GM21737 (cell line): ENCODE measurements at regions not wholly inside any gene's neighbourhood (a gene's known extent, or its start where the extent isn't known, plus 50 kb on each side); places are given as distances from the start of the nearest gene placed in this dataset.

Experiments
- ATAC-seq: cut with Tn5 transposase; IDR thresholded peaks from one replicate; pipeline ENCODE4 v1.9.1; 2021; ENCODE audit warnings: mild to moderate bottlenecking, moderate library complexity; ENCODE audit not compliant: unreplicated experiment

DNA sequence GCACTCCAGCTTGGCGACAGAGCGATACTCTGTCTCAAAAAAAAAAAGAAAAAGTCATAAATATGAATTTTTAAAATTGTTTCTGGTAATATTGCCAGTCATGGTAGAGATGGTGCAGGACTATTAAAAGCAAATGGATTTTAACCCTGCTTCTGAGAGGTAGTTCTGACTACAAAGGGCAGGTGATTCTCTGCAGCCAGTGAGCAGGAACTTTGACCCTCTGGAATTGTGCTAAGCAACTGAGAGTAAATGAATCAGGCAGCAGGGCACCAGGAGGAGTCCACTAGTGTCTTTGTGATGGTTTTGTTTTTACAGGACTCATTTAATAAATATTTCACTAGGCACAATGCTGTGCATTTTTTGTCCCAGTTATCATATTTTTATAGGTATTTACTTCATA is 781.2 kb downstream of the TLE4 start:
- no peak for ATAC-seq

DNA sequence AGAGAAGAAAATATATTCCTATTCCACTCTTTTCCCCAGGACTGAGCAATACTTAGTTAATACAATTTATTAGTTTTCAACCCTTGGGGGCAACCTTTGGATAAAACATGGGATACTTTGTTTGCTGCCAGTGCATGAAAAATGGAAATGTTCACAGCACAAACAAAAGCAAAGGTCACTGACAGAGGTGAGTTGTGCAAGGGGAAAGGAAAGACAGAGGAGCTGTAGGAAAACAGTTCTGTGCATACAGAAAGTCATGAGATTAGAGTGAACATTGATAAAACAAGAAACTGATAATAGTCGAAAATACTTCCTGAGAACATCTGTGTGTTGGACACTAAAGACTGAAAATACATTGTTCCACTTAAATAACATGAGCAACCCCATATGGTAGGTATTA is 779.8 kb downstream of the TLE4 start:
- ATAC-seq = no peak

DNA sequence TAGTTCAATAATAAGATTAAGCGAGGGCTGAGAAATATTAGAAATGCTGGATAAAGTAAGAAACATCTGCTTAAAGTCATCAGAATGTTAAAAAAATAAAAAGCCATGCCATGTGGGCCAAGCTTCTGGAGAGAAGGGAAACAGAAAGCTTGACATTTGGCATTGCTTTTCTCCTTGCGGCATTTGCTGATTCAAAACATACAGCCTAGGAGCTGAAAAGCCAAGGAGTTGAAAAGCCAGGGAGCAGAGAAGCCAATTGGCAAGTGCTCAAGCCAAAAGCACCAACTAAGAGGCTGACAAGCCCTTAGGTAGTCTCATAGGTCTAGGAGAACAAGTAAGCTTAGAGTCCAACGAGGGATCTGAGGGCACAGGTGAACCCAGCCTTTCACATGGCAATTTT is 754.3 kb downstream of the TLE4 start:
- no peak for ATAC-seq

DNA sequence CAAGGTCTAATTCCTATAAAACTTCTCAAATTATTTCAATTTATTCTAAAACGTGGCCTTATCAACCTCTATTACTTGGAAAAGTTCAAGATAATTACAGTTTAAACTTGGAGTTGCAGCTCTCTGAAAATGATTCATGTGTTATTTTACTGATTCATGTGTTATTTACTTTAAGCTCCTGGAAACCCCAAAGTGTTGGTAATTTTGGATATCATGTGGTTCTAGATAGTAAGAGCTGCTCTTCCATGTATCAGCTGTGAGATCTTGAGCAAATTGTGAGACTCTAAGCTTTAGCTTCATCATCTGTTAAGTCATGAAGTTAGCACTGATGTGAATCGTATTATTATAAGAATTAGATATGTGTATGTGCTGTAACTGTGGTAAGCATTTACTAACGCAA is 749.2 kb downstream of the TLE4 start:
- ATAC-seq = no peak

DNA sequence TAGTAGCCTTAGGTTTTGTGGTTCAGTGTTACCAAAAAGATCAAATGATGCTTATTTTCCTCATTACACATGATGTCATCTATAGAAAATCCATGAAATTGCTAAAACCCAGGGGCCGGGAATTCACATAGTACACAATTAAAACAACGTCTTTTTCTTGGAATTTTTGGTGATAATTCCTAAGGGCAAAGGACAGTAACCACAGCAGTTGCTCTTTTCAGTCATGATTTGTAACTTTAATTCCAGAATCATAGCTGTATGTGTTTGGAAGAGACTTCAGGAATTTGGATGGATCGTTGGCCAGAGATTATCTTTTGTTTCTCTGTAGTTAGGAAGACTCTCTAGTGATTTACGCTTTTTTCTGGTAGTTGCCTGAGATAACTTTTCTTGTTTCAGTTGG is 748.7 kb downstream of the TLE4 start:
- no peak for ATAC-seq

DNA sequence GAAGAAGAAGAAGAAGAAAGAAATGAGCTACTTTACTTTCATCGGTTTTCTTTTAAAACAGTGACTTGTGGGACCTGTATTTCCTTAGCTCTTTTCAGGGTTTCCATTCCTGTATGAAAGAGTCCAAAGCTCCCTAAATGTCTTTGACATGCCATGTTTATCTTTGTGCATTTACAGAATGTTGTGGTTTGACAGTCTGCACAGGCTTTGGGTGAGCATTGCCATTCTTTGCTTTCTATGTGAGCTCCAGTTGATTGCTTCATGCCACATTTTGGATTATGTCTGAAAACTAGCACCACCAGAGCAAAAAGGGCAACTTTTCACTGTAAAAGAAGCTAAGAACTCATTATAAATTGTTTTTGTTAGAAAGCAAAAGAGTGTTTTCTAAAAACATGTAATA is 733.4 kb downstream of the TLE4 start:
- no peak for ATAC-seq

DNA sequence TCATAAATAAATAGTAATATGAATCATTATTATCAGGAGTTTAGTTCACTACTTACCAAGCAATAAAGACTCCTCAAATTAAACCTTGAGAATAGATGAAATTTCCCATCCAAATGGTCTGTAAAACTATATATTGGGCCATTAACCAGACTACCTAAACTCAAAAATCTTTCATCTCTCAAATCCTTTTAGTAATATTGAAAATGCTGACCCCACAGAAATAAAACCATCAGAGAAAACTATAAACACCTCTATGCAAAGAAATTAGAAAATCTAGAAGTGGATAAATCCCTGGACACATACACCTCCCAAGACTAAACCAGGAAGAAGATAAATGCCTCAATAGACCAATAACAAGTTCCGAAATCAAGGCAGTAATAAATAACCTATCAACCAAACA is 723.2 kb downstream of the TLE4 start:
- ATAC-seq = no peak

DNA sequence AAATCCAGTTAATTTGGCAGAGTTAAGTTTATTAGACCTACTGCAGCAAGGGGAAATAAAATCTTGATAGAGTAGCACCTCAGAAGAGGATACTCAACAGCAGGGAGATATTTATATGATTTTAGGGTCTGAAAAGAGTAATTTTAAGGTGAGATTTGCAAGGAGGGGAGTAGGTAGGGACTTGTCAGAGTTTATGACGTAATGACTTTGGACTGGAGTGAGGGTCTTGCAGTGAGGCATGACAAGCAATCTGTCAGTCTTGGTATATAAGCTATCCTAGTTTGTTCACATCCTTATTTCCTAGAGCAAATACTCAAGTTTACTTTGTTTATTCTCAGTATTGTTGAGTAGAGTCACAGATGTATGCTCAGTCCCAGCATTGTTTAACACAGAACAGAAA is 722.6 kb downstream of the TLE4 start:
- ATAC-seq = no peak

DNA sequence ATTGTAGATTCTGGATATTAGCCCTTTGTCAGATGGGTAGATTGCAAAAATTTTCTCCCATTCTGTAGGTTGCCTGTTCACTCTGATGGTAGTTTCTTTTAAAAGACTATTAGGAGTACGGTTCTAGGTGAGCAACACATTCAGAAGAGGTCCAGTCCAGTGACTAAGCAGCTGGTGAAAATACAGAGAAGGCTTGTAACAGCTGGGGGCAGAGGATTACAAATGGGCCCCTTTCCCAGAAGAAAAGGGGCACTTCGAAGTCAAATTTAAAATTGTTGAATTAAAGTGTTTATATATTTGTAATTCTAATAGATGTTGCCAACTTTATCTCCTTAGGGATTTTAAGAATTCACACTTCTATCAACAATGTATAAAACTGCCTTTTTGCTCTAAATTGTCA is 720.5 kb downstream of the TLE4 start:
- ATAC-seq = no peak

DNA sequence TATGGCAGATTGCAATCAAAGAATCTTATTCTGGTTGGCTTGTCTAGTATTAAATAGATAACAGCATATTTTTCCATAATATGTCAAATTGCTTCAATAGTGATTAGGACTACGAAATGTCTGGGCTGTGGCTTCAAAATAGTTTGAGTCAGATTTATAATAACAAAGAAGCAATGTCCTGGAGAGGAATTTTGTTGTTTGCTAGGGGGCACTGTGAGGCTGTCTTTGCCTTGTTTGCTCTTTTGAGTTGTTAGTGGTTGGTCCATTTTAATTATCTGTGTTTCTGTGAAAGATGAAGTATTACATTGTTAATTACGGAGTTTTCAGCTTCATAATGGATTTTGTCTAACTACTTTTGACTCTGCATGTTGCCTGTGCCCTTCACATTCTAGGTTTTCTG is 713.6 kb downstream of the TLE4 start:
- ATAC-seq = no peak

DNA sequence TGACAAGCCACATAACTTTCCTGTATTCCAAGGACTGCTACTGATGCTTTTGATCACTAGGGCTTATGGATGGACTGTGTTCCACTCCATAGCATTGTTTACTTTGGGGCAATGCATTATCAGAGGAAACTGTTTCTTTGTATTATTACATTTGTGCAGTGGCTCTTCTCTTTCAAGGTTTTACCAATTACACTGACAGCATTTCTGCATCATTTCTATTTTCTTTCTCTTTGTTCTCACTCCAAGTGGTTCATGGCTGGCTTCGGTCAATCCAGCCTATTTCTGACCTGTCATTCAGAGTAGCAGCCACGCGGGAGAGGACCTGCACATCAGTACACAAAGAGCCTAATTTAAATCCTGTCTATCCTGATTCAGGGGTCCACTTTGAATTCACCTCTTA is 711.0 kb downstream of the TLE4 start:
- no peak for ATAC-seq

DNA sequence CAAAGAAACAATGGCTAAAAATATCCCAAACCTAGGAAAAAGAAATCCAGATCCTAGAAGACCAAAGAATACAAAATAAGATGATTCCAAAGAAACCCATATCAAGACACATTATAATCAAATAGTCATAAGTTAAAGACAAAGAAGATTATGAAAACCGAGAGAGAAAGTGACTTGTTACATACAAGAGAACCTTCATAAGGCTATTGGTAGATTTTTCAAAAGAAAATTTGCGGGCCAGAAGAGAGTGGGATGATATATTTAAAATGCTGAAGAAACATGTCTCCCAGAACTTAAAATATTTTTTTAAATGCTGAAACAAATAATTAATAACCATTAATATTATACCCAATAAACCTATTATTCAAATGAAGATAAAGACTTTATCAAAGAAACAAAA is 687.3 kb downstream of the TLE4 start:
- no peak for ATAC-seq

DNA sequence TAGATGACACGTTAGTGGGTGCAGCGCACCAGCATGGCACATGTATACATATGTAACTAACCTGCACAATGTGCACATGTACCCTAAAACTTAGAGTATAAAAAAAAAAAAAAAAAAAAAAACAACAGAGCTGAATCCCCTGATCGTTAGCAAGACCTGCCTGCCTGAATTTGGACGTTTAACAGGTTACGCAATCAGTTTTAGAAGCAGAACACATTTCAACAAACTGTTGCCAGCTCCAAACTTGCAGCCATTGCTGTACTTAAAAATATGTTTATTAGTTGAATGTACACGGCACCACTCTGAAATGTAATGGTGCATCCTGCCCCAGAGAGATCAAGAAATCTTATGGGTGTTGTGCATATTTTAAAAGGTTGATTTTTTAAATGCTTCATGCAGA is 680.0 kb downstream of the TLE4 start:
- ATAC-seq = no peak

DNA sequence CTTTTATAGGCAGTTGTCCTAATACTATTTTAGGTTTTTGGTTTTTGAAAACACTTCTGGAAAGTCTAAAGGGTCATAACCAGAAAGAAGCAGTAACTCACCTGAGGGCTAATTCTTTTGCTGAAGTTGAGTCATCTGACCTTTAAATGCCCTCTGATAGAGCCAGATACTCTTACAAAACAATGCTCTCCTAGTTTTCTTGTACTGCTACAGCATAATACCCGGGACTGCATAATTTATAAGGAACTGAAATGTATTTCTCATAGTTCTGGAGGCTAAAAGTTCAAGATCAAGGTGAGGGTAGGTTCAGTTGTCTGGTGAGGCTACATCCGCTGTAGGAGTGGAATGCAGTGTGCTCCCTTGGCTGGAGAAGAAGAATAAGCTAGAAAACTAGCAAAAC is 670.3 kb downstream of the TLE4 start:
- ATAC-seq = no peak

DNA sequence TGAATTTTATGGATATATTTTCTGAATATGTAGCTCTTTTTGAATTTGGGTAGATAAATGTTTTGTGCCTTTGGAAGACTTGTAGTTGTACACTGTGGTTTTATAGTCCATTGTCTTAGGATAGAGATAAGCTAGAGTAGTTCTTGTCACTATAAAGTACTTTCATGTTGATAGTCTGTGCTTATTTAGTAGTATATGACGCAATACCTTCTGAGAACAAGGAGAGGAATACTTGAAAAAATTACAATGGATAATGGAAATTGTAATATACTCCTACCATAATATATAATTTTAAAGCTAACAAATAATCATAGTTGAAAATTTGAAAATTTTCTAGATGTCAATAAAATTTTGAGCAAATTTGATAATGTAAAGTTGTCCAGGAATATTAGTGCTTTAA is 664.0 kb downstream of the TLE4 start:
- no peak for ATAC-seq

DNA sequence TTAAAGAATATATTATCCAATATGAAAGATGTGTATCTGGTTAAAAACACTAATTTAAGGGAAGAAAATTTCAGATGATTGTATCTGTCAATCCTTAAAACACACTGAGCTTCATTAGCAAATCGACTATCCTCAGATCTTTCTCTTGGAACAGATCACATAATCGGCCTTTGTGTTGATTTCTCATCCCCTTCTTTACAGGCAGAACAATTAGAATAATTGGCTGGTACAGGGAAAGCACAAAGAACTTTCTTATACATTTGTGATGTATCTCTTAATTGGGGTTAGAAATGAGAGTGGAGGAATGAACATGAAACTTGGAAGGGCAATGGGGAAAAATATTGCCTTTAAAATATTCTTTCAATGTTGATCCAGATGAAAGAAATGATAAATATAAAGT is 662.1 kb downstream of the TLE4 start:
- ATAC-seq = no peak

DNA sequence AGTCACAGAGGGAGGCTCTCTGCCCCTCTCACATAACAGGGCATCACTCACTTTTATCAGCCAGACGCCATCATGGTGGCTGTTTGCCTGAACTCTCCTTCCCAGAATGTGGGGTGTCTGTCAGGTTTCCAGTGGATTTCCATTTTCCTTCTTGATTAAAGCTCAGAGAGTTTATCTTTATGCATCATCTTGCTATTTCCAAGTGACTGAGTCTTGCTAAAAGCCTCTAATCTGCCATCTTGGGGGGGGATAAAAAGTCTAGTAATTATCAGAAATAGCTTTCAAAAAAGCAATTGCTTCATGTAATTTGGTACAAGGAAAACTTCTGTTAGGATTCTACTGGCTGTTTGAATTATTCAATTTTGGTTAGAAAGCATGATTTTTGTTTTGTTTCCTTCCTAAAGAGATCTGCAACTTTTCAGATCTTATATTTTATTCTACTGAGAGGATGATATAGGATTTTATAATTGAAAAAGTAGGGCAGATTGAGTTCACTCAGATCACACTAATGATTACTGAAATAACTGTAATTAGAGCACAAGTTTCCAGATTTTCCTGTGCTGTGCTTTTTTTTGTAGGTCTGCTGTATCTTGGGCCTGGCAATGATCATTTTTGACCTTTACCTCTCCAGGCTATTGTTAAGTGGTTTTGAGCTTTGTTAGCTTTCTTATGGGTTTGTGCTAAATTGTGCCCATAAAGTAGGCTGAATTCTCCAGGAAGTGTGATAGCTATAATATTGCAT is 661.5 kb downstream of the TLE4 start:
- ATAC-seq = no peak

DNA sequence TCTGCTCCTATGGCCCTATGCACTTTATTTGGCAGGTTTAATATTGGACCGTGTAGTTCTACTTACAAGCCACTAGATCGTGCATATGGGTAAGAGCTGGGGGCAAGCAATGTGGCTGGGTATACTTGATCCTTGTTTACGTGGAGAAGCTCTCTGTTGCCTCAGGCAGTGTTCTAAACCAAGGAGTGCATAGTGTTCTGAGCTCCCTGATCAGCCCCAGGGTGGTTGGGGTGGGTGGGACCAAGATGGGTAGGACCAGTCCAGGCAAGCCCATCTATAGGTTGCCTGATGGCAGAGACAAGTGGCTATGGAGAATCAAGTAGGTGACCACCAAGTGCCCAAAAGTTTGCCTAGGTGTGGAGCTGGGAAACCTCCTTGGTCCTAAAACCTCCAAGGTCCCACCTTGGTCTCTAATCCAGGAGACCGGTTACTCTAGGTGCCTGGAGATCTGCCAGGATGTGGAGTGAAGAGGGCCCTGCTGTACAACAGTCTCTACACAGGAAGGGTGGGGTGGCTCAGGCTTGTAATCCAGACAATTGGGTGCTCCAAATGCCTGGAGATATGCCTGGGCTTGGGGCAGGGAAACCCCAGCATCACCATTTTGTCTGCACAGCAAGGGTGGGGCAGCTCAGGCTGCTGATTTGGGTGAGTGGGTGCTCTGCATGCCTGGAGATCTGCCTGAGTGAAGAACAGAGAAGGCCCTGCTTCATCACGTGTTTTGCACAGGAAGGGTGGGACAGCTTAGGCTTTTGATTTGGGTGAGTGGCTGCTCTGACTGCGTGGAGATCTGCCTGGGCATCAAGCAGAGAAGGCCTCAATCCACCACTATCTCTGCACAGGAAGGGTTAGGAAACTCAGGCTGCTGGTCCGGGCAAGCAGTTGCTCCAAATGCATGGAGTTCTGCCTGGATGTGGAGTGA is 659.8 kb downstream of the TLE4 start:
- ATAC-seq = no peak

DNA sequence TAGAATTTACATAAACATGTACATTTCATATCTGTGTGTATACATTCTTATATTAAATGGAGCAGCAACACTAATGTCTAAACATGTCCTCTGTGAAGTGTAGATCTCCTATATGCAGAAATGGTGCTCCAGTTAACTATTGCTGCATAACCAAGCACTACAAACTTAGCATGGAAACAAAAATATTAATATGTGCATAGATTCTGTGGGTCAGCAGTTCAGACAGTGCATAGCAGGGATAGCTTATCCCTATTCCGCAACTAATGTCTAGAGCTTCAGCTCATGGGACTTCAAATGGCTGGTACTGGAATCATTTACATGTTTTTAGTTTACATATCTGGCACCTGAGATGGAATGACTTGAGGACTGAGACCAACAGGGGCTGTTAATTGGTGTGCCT is 652.1 kb downstream of the TLE4 start:
- ATAC-seq = no peak

DNA sequence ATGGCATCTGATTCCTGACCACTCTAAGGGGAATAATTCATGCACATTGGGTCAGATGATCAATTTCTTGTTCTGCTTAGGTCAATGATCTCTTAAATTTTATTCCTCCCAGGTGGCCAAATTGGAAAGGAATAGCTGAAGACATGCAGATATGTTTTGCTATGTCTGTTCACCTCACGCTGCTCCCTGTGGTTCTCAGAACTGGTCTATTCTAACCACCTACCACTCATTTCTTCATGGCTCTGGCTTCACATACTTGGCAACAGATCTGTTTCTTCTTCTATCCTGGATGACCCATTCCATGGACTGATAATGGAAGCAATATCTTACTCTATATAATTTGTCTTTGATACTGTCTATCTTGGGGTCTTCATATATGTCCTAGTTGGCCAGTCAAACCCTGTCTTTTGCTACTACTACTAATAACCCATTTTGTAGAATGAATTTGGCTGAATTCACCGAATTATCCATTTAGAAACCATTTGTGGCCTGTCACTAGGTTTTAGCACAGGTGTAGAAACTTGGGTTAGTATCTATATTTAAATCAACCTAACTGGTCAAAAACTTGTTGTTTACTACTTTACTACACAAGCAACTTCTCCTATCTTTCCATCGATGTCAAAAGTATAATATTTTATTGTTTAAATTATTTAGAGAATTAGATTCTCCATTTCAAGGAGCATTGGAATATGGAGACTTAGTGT is 650.9 kb downstream of the TLE4 start:
- ATAC-seq = no peak

DNA sequence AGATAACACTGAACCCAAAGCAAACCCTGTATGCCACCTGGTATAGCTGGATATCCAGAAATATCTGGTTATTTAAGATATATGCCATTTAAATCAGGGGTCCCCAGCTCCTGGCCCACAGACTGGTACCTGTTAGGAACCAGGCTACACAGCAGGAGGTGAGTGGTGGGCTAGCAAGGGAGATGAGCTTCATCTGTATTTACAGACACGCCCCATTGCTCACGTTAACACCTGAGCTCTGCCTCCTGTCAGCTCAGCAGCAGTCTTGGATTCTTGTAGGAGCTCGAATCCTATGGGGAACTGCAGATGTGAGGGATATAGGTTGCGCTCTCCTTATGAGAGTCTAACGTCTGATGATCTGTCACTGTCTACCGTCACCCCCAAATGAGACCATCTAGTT is 646.6 kb downstream of the TLE4 start:
- ATAC-seq = no peak

DNA sequence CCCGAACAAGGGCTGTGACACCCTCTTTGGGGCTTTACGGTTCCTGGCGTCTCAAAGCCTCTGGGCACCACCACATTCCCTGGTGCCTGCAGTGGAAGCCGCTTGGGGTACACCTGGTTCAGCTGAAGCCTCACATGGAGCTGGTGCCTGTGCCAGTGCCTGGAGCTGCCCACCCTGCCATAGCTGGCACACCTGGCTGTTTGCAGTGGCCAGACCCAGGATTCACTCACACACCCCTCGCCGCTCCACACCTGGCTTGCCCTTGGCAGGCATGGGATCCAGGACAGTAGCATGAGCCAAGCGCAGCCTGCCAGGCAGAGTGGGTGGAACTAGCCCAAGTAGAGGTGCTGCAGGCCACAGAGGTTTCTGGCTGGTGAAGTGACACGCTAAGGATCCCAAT is 641.8 kb downstream of the TLE4 start:
- no peak for ATAC-seq
